LNCAP (cell line): ENCODE measurements at regions not wholly inside any gene's neighbourhood (a gene's known extent, or its start where the extent isn't known, plus 50 kb on each side); places are given as distances from the start of the nearest gene placed in this dataset.

ENCODE experiments used
- CTCF ChIP-seq: fragments of 450-650 bp; IDR thresholded peaks from 2 replicates; pipeline ENCODE4 v1.5.1; 2017; ENCODE audit warnings: mild to moderate bottlenecking

- no peak for TF ChIP-seq CTCF
These were observed 286.0 kb downstream of the ZSWIM6 start for GRCh38 chr5:61617995-61618525.

GRCh38 chr5:61618577-61618976 is 286.5 kb downstream of the ZSWIM6 start:
- TF ChIP-seq CTCF, result no peak

DNA sequence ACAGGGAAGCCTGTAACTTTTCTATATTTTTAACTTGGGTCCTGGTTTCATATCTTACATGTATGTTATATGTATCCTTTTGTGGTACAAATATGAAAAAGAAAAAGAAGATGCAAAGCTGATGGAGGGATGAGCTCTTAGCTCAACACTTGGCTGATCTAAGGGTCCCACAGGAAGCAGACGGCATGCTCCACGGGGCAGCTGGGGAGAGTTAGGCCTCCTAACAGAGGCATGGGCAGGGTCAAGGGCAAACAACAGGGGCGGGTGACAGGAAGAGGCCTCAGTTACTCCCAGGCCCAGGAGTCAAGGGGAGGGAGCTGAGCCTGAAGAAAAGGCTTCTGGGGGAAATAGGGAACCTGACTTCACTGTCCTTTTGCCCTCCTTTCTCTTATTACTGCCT is 287.2 kb downstream of the ZSWIM6 start:
- TF ChIP-seq CTCF, result no peak

GRCh38 chr5:61619777-61620518 is 287.9 kb downstream of the ZSWIM6 start:
- TF ChIP-seq CTCF, result no peak

DNA sequence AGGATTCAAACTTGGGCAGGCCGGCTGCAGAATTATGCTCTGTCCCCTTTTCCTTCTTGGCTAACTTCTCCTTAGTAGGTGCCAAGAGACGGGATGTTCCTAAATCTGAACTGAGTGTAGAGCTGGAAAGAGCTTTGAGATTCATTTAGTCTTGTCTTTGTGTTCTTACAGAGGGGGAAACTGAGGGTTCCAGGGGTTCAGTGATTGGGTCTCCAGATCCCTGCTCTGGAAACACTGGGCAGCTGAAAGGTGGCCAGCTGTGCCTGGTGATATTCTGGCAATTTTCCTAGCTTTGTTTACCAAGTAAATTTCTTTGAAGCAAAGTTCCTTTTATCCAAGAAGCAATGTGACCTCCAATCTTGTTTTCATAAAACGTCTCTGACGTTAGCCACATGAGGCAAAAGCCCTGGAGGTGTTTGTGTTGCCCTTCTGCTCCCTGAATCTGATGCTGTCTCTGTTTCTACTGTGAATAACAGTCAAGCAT is 288.7 kb downstream of the ZSWIM6 start:
- no peak for TF ChIP-seq CTCF

DNA sequence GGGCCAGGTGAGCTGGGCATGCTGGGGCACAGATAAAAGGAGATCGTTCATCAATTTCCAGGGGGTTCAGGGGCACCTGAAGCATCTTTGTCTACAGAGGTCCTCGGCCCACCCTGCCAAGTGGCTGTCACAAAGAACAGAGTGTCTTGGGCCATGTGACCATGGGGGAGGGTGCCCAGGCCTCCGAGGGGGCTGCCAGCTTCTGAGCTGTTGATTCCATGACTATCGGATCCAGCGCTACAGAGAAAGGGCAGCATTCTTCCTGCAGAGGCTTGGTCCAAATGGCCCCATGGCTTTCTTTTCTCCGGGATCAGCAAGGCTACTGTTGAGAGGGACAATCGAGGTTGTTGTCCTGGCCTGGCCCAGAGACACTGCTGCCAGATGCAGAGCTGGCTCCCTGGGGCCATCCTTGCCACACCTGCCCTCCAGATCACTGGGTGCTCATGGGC is 289.2 kb downstream of the ZSWIM6 start:
- TF ChIP-seq CTCF, result no peak

GRCh38 chr5:61622156-61622555 is 290.1 kb downstream of the ZSWIM6 start:
- no peak for TF ChIP-seq CTCF
